ENCODE measurements at regions not wholly inside any gene's neighbourhood (a gene's known extent, or its start where the extent isn't known, plus 50 kb on each side); places are given as distances from the start of the nearest gene placed in this dataset.

- no peaks in the 10 kb centered on the region for H3K4me1 ChIP-seq (ENCODE audit: insufficient read depth, low read length)
- no peak overlapping the region for H3K4me3 ChIP-seq (ENCODE audit: low read depth in 1 of 2, low read length in 2 of 2)
- H3K36me3 ChIP-seq (ENCODE audit: insufficient read depth, low read length): no peaks in the 10 kb centered on the region
- no peak overlapping the region for H3K27ac ChIP-seq (ENCODE audit: low read depth, low read length)
- H3K27me3 ChIP-seq (ENCODE audit: control insufficient read depth in 1 of 2, insufficient read depth in 2 of 2, low read length in 2 of 2): no peaks in the 10 kb centered on the region
- H3K9me3 ChIP-seq (ENCODE audit: low read length): no peaks in the 10 kb centered on the region
- H3K9ac ChIP-seq (ENCODE audit: low read length): no peak overlapping the region
These were observed 376.9 kb downstream of the RND3 start for GRCh38 chr2:150110548-150110947.

DNA sequence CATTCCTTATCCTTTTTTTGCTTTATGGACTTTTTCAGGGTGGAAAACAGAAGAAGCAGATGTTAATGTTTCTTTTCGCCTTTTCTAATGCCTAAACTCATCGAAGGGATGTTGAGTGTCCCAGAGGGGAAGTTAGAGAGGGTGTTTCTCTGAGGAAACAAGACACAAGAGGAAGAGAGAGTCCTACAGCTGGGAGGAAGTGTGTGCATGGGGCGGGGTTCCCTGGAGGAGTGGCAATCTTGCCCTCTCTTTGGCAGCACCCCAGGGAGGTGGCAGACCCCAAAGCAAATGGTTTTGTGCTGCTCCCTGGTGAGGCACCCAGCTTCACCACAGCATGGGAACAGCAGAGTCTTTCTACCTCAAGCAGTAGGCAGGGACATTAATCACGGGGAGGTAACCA is 377.6 kb downstream of the RND3 start:
- H3K4me1 ChIP-seq (ENCODE audit: insufficient read depth, low read length): no peaks in the 10 kb centered on the region
- H3K9ac ChIP-seq (ENCODE audit: low read length): no peak overlapping the region
- no peaks in the 10 kb centered on the region for H3K36me3 ChIP-seq (ENCODE audit: insufficient read depth, low read length)
- H3K9me3 ChIP-seq (ENCODE audit: low read length): no peaks in the 10 kb centered on the region
- H3K4me3 ChIP-seq (ENCODE audit: low read depth in 1 of 2, low read length in 2 of 2): no peak overlapping the region
- H3K27ac ChIP-seq (ENCODE audit: low read depth, low read length): no peak overlapping the region
- H3K27me3 ChIP-seq (ENCODE audit: control insufficient read depth in 1 of 2, insufficient read depth in 2 of 2, low read length in 2 of 2): no peaks in the 10 kb centered on the region

GRCh38 chr2:150109028-150109427 is 378.4 kb downstream of the RND3 start:
- Histone ChIP-seq H3K27me3 (ENCODE audit: control insufficient read depth in 1 of 2, insufficient read depth in 2 of 2, low read length in 2 of 2) (no peaks in the 10 kb centered on the region), H3K27ac (ENCODE audit: low read depth, low read length) (no peak overlapping the region), H3K4me1 (ENCODE audit: insufficient read depth, low read length) (no peaks in the 10 kb centered on the region), H3K9me3 (ENCODE audit: low read length) (no peaks in the 10 kb centered on the region), H3K36me3 (ENCODE audit: insufficient read depth, low read length) (no peaks in the 10 kb centered on the region), H3K9ac (ENCODE audit: low read length) (no peak overlapping the region), H3K4me3 (ENCODE audit: low read depth in 1 of 2, low read length in 2 of 2) (no peak overlapping the region)

DNA sequence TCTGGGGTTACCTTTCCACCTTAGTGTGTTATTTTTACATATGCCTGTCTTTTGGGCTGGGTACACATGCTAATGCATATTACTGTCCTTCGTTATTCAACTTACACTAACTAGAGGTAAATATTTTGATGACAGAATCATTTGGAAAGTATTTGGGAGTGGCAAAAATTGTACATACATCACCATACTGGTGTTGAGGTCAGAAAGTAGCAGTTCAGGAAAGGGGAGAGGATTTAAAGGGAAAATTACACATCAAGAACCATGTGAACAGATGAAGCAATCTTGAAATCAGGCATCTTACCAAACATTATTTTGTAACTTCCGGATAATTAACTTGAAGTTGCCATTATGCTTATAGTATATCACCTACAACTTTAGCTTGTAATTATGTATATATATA is 379.7 kb downstream of the RND3 start:
- Histone ChIP-seq H3K4me3 (ENCODE audit: low read depth in 1 of 2, low read length in 2 of 2) (no peak overlapping the region), H3K27ac (ENCODE audit: low read depth, low read length) (no peak overlapping the region), H3K27me3 (ENCODE audit: control insufficient read depth in 1 of 2, insufficient read depth in 2 of 2, low read length in 2 of 2) (no peaks in the 10 kb centered on the region), H3K9me3 (ENCODE audit: low read length) (no peaks in the 10 kb centered on the region), H3K36me3 (ENCODE audit: insufficient read depth, low read length) (no peaks in the 10 kb centered on the region), H3K9ac (ENCODE audit: low read length) (no peak overlapping the region), H3K4me1 (ENCODE audit: insufficient read depth, low read length) (no peaks in the 10 kb centered on the region)

DNA sequence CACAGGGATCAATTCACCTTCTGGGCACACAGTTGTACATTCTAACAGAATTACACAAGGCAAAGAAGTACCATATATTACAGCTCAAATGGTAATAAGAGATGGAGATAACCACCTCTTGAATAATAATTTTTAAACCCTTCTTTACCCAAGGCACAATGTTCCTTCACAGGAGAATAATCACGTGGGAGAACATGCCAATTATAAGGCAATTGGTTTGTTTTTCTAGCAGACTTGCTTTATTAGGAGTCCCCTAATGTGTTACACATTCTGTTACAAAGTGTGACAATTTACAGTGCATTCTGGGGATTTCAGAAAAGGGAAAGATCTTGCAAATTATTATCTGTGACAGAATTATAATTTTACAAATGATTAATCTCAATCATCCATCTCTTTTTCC is 380.3 kb downstream of the RND3 start:
- H3K36me3 ChIP-seq (ENCODE audit: insufficient read depth, low read length): no peaks in the 10 kb centered on the region
- no peak overlapping the region for H3K9ac ChIP-seq (ENCODE audit: low read length)
- no peaks in the 10 kb centered on the region for H3K27me3 ChIP-seq (ENCODE audit: control insufficient read depth in 1 of 2, insufficient read depth in 2 of 2, low read length in 2 of 2)
- no peaks in the 10 kb centered on the region for H3K9me3 ChIP-seq (ENCODE audit: low read length)
- no peak overlapping the region for H3K4me3 ChIP-seq (ENCODE audit: low read depth in 1 of 2, low read length in 2 of 2)
- no peak overlapping the region for H3K27ac ChIP-seq (ENCODE audit: low read depth, low read length)
- no peaks in the 10 kb centered on the region for H3K4me1 ChIP-seq (ENCODE audit: insufficient read depth, low read length)

GRCh38 chr2:150101947-150102346 is 385.5 kb downstream of the RND3 start:
- Histone ChIP-seq H3K27me3 (ENCODE audit: control insufficient read depth in 1 of 2, insufficient read depth in 2 of 2, low read length in 2 of 2) (no peaks in the 10 kb centered on the region), H3K36me3 (ENCODE audit: insufficient read depth, low read length) (no peaks in the 10 kb centered on the region), H3K4me3 (ENCODE audit: low read depth in 1 of 2, low read length in 2 of 2) (no peak overlapping the region), H3K9ac (ENCODE audit: low read length) (no peak overlapping the region), H3K9me3 (ENCODE audit: low read length) (no peaks in the 10 kb centered on the region), H3K4me1 (ENCODE audit: insufficient read depth, low read length) (no peaks in the 10 kb centered on the region), H3K27ac (ENCODE audit: low read depth, low read length) (no peak overlapping the region)

- no peaks in the 10 kb centered on the region for H3K4me1 ChIP-seq (ENCODE audit: insufficient read depth, low read length)
- H3K27ac ChIP-seq (ENCODE audit: low read depth, low read length): no peak overlapping the region
- H3K9me3 ChIP-seq (ENCODE audit: low read length): no peaks in the 10 kb centered on the region
- no peaks in the 10 kb centered on the region for H3K27me3 ChIP-seq (ENCODE audit: control insufficient read depth in 1 of 2, insufficient read depth in 2 of 2, low read length in 2 of 2)
- H3K36me3 ChIP-seq (ENCODE audit: insufficient read depth, low read length): no peaks in the 10 kb centered on the region
- H3K4me3 ChIP-seq (ENCODE audit: low read depth in 1 of 2, low read length in 2 of 2): no peak overlapping the region
- H3K9ac ChIP-seq (ENCODE audit: low read length): no peak overlapping the region
These were observed 386.6 kb downstream of the RND3 start for GRCh38 chr2:150100834-150101233.

DNA sequence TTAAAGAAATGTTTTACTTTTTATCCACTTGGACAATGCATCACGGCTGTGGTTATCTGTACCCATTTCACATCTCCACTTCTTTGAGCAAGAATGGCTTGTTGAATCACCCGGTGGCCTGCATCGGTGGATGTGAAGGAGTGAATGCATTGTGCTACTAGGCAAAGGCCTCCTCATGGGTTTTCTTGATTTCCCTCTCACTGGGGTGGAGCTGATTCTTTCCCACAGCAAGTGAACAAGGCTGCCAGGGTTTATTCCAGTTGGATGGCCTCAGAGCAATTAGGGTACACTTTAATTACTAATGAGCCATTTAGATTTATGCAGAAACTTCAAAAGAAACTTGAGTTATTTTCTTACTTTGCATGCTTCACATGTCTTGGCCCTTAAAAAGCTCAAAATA is 387.1 kb downstream of the RND3 start:
- Histone ChIP-seq H3K4me1 (ENCODE audit: insufficient read depth, low read length) (peaks cover 3% of the 10 kb centered on the region), H3K36me3 (ENCODE audit: insufficient read depth, low read length) (no peaks in the 10 kb centered on the region), H3K4me3 (ENCODE audit: low read depth in 1 of 2, low read length in 2 of 2) (no peak overlapping the region), H3K9ac (ENCODE audit: low read length) (no peak overlapping the region), H3K27ac (ENCODE audit: low read depth, low read length) (no peak overlapping the region), H3K27me3 (ENCODE audit: control insufficient read depth in 1 of 2, insufficient read depth in 2 of 2, low read length in 2 of 2) (no peaks in the 10 kb centered on the region), H3K9me3 (ENCODE audit: low read length) (no peaks in the 10 kb centered on the region)

DNA sequence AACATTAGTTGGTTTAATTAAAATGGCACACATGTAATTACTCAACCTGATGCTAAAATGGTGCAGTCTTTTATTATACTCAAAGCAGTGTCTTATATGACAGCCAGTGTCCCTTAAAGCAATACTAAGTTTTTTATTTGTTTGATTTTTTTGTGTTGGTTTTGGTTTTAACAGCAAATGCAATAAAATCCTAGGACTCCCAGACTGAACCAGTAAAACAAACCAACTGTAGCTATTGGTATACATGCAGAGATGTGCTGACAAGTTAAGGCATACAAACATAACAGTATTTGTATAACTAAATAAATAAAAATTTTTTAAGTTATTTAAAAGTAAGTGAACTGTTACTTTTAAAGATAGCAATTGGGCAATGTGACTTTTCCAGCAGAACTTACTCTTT is 387.7 kb downstream of the RND3 start:
- peaks cover 5% of the 10 kb centered on the region for H3K4me1 ChIP-seq (ENCODE audit: insufficient read depth, low read length)
- no peak overlapping the region for H3K9ac ChIP-seq (ENCODE audit: low read length)
- no peaks in the 10 kb centered on the region for H3K9me3 ChIP-seq (ENCODE audit: low read length)
- no peaks in the 10 kb centered on the region for H3K36me3 ChIP-seq (ENCODE audit: insufficient read depth, low read length)
- no peaks in the 10 kb centered on the region for H3K27me3 ChIP-seq (ENCODE audit: control insufficient read depth in 1 of 2, insufficient read depth in 2 of 2, low read length in 2 of 2)
- no peak overlapping the region for H3K27ac ChIP-seq (ENCODE audit: low read depth, low read length)
- no peak overlapping the region for H3K4me3 ChIP-seq (ENCODE audit: low read depth in 1 of 2, low read length in 2 of 2)

GRCh38 chr2:150097901-150098531 is 389.5 kb downstream of the RND3 start:
- Histone ChIP-seq H3K27me3 (ENCODE audit: control insufficient read depth in 1 of 2, insufficient read depth in 2 of 2, low read length in 2 of 2) (no peaks in the 10 kb centered on the region), H3K9ac (ENCODE audit: low read length) (no peak overlapping the region), H3K36me3 (ENCODE audit: insufficient read depth, low read length) (no peaks in the 10 kb centered on the region), H3K9me3 (ENCODE audit: low read length) (no peaks in the 10 kb centered on the region), H3K4me3 (ENCODE audit: low read depth in 1 of 2, low read length in 2 of 2) (no peak overlapping the region), H3K4me1 (ENCODE audit: insufficient read depth, low read length) (peaks cover 5% of the 10 kb centered on the region), H3K27ac (ENCODE audit: low read depth, low read length) (no peak overlapping the region)

DNA sequence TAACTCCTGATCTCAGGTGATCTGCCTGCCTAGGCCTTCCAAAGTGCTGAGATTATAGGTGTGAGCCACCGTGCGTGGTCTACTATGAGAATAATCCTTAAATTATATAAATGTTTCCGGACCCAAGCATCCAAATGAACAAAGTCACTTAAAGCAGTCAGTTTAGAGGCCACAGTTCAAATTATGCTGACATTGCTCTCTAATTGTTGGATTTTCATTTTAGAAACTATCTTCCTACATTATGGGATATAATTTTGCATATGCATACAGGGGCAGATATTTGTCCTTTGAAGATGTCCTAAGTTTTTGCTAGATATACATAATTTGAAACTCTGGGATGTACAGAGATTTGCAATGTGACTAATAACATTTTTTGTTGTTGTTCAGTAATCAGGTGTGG is 390.1 kb downstream of the RND3 start:
- Histone ChIP-seq H3K9ac (ENCODE audit: low read length) (no peak overlapping the region), H3K4me1 (ENCODE audit: insufficient read depth, low read length) (peaks cover 5% of the 10 kb centered on the region), H3K27me3 (ENCODE audit: control insufficient read depth in 1 of 2, insufficient read depth in 2 of 2, low read length in 2 of 2) (no peaks in the 10 kb centered on the region), H3K4me3 (ENCODE audit: low read depth in 1 of 2, low read length in 2 of 2) (no peak overlapping the region), H3K9me3 (ENCODE audit: low read length) (no peaks in the 10 kb centered on the region), H3K36me3 (ENCODE audit: insufficient read depth, low read length) (no peaks in the 10 kb centered on the region), H3K27ac (ENCODE audit: low read depth, low read length) (no peak overlapping the region)

GRCh38 chr2:150095361-150096095 is 391.9 kb downstream of the RND3 start:
- Histone ChIP-seq H3K36me3 (ENCODE audit: insufficient read depth, low read length) (no peaks in the 10 kb centered on the region), H3K9ac (ENCODE audit: low read length) (no peak overlapping the region), H3K4me1 (ENCODE audit: insufficient read depth, low read length) (peaks cover 5% of the 10 kb centered on the region)

More at GRCh38 chr2:150095361-150096095, 391.9 kb downstream of the RND3 start:
- H3K4me3 ChIP-seq (ENCODE audit: low read depth in 1 of 2, low read length in 2 of 2): no peak overlapping the region
- no peaks in the 10 kb centered on the region for H3K9me3 ChIP-seq (ENCODE audit: low read length)
- H3K27me3 ChIP-seq (ENCODE audit: control insufficient read depth in 1 of 2, insufficient read depth in 2 of 2, low read length in 2 of 2): no peaks in the 10 kb centered on the region
- H3K27ac ChIP-seq (ENCODE audit: low read depth, low read length): no peak overlapping the region
